ENCODE measurements at regions not wholly inside any gene's neighbourhood (a gene's known extent, or its start where the extent isn't known, plus 50 kb on each side); places are given as distances from the start of the nearest gene placed in this dataset.

DNA sequence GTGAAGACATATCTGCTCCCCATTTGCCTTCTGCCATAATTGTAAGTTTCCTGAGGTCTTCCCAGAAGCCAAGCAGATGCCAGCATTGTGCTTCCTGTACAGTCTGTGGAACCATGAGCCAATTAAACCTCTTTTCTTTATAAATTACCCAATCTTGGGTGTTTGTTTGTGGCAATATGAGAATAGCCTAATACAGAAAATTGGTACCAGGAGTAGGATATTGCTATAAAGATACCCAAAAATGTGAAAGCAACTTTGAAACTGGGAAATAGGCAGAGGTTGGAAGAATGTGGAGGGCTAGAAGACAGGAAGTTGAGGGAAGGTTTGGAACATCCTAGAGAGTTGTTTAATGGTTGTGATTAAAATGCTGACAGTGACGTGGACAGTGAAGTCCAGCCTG is 90.8 kb downstream of the HHIPL2 start:
- H3K27ac ChIP-seq (ENCODE audit: low read length): no peak overlapping the region
- H2AFZ ChIP-seq (ENCODE audit: low read length): no peak overlapping the region
- no peak overlapping the region for H3K9ac ChIP-seq (ENCODE audit: low read length)
- H3K27me3 ChIP-seq (replicated peaks; ENCODE audit: insufficient read depth, low read length): no peaks in the 10 kb centered on the region
- TF ChIP-seq CTCF (IDR thresholded peaks at IDR 0.05; ENCODE audit: low read length) (no peak), EZH2 (optimal IDR thresholded peaks at IDR 0.05; ENCODE audit: low read depth, low read length) (no peak), EZH2phosphoT487 (IDR thresholded peaks at IDR 0.05; ENCODE audit: low read length) (no peak)
- H4K20me1 ChIP-seq (ENCODE audit: insufficient read depth, low read length): no peaks in the 10 kb centered on the region
- no peaks in the 10 kb centered on the region for H3K9me3 ChIP-seq (replicated peaks; ENCODE audit: insufficient read depth, low read length)
- H3K36me3 ChIP-seq (replicated peaks; ENCODE audit: insufficient read depth, low read length): no peaks in the 10 kb centered on the region
- H3K9me2 ChIP-seq (replicated peaks; ENCODE audit: insufficient read depth, low read length): no peaks in the 10 kb centered on the region
- H3K4me1 ChIP-seq (ENCODE audit: low read length): peaks cover 4% of the 10 kb centered on the region
- no peaks in the 10 kb centered on the region for H3F3A ChIP-seq (ENCODE audit: insufficient read depth, low read length)
- no peak overlapping the region for H3K4me2 ChIP-seq (ENCODE audit: low read depth, low read length)
- H3K4me3 ChIP-seq (ENCODE audit: low read length): no peak overlapping the region
- H3K79me2 ChIP-seq (ENCODE audit: low read length): no peaks in the 10 kb centered on the region
- no peak for DNase-seq

- peak overlapping the region; percentile 33; the same call in 1 of the 2 replicates for H3K4me3 ChIP-seq (ENCODE audit: low read length)
- DNase-seq: peak; percentile 86
- no peak overlapping the region for H3K27ac ChIP-seq (ENCODE audit: low read length)
- H3K27me3 ChIP-seq (replicated peaks; ENCODE audit: insufficient read depth, low read length): no peaks in the 10 kb centered on the region
- H3K9me2 ChIP-seq (replicated peaks; ENCODE audit: insufficient read depth, low read length): no peaks in the 10 kb centered on the region
- no peaks in the 10 kb centered on the region for H3K79me2 ChIP-seq (ENCODE audit: low read length)
- H3K9me3 ChIP-seq (replicated peaks; ENCODE audit: insufficient read depth, low read length): no peaks in the 10 kb centered on the region
- peak; percentile 99 for TF ChIP-seq CTCF (IDR thresholded peaks at IDR 0.05; ENCODE audit: low read length)
- no peak for TF ChIP-seq EZH2phosphoT487 (IDR thresholded peaks at IDR 0.05; ENCODE audit: low read length)
- peaks cover 4% of the 10 kb centered on the region for H3K4me1 ChIP-seq (ENCODE audit: low read length)
- H3K9ac ChIP-seq (ENCODE audit: low read length): no peak overlapping the region
- H4K20me1 ChIP-seq (ENCODE audit: insufficient read depth, low read length): no peaks in the 10 kb centered on the region
- H3K36me3 ChIP-seq (replicated peaks; ENCODE audit: insufficient read depth, low read length): no peaks in the 10 kb centered on the region
- H3K4me2 ChIP-seq (ENCODE audit: low read depth, low read length): peak overlapping the region; percentile 70
- H3F3A ChIP-seq (ENCODE audit: insufficient read depth, low read length): no peaks in the 10 kb centered on the region
- peak overlapping the region; percentile 59 for H2AFZ ChIP-seq (ENCODE audit: low read length)
These were observed 92.6 kb downstream of the HHIPL2 start for GRCh38 chr1:222455188-222455879.

DNA sequence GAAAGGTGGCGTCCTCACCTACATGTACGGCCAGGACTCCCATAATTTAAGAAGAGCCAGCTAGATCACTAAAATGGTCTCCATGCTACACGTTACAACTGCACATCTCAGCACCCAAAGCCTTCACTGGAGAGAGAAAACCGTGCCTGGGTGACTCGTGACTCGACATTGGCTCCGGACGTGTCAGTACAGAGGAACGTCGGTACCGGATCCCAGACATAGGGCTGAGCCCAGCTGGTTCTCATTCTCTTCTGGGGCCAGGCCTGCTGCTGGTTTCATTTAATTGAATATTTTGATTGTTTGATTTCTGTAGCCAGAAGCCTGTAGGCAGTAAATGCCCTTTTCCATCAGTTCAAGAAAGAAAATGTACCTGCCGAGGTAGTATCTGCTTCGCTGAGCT is 93.1 kb downstream of the HHIPL2 start:
- TF ChIP-seq EZH2phosphoT487 (IDR thresholded peaks at IDR 0.05; ENCODE audit: low read length) (no peak), CTCF (IDR thresholded peaks at IDR 0.05; ENCODE audit: low read length) (no peak), EZH2 (optimal IDR thresholded peaks at IDR 0.05; ENCODE audit: low read depth, low read length) (no peak)
- Histone ChIP-seq H2AFZ (ENCODE audit: low read length) (peak overlapping the region; percentile 59), H3K4me1 (ENCODE audit: low read length) (peaks cover 4% of the 10 kb centered on the region), H3K9me2 (replicated peaks; ENCODE audit: insufficient read depth, low read length) (no peaks in the 10 kb centered on the region), H3K27ac (ENCODE audit: low read length) (no peak overlapping the region), H3K4me2 (ENCODE audit: low read depth, low read length) (peak overlapping the region; percentile 70), H3K4me3 (ENCODE audit: low read length) (peak overlapping the region; percentile 33; the same call in 1 of the 2 replicates), H3K9ac (ENCODE audit: low read length) (no peak overlapping the region), H3K79me2 (ENCODE audit: low read length) (no peaks in the 10 kb centered on the region), H3K9me3 (replicated peaks; ENCODE audit: insufficient read depth, low read length) (no peaks in the 10 kb centered on the region), H3F3A (ENCODE audit: insufficient read depth, low read length) (no peaks in the 10 kb centered on the region), H4K20me1 (ENCODE audit: insufficient read depth, low read length) (no peaks in the 10 kb centered on the region), H3K36me3 (replicated peaks; ENCODE audit: insufficient read depth, low read length) (no peaks in the 10 kb centered on the region), H3K27me3 (replicated peaks; ENCODE audit: insufficient read depth, low read length) (no peaks in the 10 kb centered on the region)
- DNase-seq: no peak
